Stimulated activated CD4-positive, alpha-beta T cell treated with anti-CD3 and anti-CD28 coated beads, Interleukin-4, amount 100 ng/mL, for 24 hours (primary cell): ENCODE measurements at regions not wholly inside any gene's neighbourhood (a gene's known extent, or its start where the extent isn't known, plus 50 kb on each side); places are given as distances from the start of the nearest gene placed in this dataset.
"Not testable (repeated sequence)": the region's sequence is repeated elsewhere in the genome, so short reads cannot be mapped to it uniquely, and the experiment has no call there.

Experiments used
- DNase-seq: peaks from one replicate; pipeline ENCODE4 v3.0.0-alpha.2; 2020

DNA sequence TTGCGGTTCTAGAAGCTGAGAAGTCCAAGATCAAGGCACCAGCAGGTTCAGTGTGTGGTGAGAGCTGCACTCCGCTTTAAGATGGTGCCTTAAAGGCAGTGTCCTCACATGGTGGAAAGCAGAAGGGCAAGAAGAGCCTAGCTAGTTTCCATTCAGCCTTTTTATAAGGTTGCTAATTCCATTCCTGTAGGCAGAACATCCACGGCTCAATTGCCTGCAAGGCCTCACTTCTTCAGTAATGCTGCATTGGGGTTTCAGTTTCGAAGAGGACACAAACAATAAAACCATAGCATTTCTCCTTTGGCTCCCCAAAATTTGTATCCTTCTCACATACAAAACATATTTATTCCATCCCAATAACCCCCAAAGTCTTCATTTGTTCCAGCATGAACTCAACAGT, 109.5 kb upstream of the KCND2 start:
- DNase-seq, result no peak

GRCh38 chr7:120165227-120165626, 107.7 kb upstream of the KCND2 start:
- no peak for DNase-seq

- DNase-seq, result no peak
Observed at GRCh38 chr7:120168066-120168465, 104.9 kb upstream of the KCND2 start.

DNA sequence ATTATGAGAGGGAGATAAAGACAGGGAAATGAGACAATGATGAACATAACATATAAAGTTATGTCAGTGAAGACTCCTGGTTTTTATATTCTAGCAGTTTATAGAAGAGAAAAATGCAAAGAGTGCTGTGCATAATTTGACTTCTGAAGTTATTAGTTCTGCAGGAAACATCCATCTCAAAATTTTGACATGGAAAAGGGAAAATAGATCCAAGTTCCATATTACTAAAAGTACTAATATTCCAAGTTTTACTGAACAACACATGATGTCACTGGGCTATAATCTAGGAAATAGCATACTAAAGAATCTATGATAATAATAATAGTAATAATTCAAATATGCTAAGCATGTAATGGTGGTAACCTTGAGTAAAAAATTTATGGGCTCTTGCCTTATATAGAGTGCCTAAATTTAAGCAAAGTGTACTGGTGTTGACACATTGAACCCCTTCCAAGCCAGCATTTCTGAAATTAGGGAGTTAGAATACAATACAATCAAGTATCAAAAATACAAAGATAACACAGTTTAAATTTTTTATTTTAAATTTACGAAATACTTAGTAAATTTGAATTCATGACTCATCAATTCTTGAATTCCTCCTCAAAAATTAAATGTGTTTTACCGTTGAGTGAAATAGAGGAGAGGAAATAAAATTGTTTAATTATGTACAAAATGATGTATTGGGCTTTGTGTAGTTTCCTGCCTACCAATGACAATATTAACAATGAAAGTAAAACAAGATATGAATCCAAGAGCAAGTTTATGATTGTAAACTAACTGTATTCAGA, 102.8 kb upstream of the KCND2 start:
- DNase-seq, result no peak

DNA sequence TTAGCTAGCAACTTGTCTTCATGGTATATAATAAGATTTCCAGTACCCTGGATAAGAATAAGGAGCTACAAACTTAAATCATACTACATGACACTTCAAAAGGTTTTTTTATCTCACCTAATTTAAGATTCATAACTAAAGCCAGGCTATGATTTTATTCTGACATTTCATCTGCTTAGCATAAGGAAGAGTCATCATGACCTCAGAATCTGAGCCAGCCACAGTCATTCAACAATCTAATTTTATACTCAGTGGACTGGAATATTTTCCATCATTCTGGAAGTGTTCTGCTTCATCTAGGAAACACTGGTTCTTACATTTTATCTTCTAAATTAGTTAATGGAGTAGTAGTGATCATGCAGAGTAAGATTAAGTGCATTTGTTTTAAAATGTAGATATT, 102.1 kb upstream of the KCND2 start:
- no peak for DNase-seq

DNA sequence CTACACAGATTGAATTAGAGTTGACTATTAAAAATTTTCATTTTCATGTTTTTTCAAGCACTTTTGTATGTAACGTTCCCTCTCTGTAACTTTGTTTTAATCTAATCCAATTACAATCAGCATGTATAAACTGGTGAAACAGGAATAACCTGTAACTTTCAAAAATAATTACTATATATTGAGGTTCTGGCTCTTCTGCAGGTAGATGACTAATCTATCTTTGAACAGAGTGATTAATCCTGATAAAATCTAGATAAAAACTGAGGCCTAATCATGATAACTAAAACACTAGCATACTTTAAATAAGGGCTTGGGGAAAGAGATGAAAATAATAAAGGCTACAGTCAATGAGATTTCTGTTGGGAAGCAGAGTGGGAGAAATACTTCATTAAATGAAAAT, 101.6 kb upstream of the KCND2 start:
- no peak for DNase-seq

DNA sequence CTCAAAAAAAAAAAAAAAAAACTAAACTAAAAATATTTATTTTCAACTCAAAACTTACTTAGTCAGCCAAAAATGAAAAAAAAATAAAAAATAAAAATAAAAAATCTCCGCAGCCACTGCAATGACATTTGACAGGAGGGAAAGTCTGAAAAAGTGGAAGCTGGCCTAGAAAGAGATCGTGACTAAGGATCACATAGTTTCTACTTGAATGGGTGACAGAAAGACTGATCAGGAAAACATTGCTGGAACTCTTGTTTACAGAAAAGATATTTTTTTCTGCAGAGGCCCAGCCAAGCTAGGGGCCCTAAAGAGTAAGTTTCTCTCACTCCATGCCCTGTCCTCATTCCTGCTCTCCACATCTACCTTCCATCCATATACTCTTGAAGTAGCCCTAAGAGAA, 92.8 kb upstream of the KCND2 start:
- no peak for DNase-seq

DNA sequence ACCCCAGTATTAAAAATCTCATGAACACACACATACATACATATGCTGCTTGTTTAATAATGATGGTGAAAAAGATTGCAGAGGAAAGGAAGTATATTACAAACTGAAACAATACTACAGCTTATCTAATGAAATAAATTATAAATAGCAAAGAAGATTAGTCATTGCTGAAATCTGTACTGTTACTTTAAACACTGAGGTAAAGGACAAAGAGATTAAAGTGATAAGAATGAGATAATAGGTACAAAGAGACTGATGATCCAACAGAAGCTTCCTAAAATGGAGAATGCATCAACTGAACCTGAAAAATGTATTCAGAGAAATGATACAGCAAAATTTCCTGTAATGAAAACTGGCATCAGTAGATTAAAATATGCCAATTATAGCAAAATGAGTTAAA, 91.5 kb upstream of the KCND2 start:
- DNase-seq, result no peak

- DNase-seq, result no peak
Observed at GRCh38 chr7:120184866-120185265, 88.1 kb upstream of the KCND2 start.

- no peak for DNase-seq
Observed at GRCh38 chr7:120185940-120186682, 86.9 kb upstream of the KCND2 start.

GRCh38 chr7:120186688-120187087, 86.3 kb upstream of the KCND2 start:
- DNase-seq, result no peak

GRCh38 chr7:120189623-120190022, 83.4 kb upstream of the KCND2 start:
- no peak for DNase-seq

- DNase-seq, result no peak
Observed at GRCh38 chr7:120190109-120190508, 82.9 kb upstream of the KCND2 start.

- no peak for DNase-seq
Observed at GRCh38 chr7:120190566-120190965, 82.4 kb upstream of the KCND2 start.

DNA sequence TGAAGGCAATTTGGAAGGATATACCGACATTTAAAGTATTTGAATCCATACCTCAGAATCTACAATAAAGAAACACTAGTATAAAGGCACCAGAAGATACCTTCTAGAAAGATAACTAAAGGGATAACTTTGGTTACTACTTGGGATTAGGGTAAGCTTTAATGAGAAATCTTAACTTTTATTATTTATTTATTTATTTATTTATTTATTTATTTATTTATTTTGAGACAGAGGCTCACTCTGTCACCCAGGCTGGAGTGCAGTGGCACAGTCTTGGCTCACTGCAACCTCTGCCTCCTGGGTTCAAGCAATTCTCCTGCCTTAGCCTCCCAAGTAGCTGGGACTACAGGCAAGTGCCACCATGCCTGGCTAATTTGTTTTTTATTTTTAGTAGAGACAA, 81.6 kb upstream of the KCND2 start:
- not testable (repeated sequence) for DNase-seq

DNA sequence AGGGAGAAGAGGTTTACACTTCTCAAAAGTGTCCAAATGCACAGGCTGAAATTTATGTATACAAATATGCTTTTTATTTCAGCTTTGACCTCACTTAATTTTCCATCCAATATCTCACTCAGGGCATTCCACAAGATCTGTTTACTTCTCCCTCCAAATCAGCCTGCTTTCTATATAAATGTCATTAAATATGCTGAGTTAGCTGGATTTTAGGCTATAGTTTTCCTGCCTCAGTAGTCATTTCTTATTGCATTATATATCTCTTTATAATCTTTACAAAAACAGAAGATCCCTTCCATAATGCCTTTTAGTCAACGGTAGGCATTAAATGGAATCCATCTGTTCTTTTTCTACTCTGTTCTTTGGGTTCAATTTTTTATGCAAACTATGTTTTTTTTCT, 71.7 kb upstream of the KCND2 start:
- no peak for DNase-seq

DNA sequence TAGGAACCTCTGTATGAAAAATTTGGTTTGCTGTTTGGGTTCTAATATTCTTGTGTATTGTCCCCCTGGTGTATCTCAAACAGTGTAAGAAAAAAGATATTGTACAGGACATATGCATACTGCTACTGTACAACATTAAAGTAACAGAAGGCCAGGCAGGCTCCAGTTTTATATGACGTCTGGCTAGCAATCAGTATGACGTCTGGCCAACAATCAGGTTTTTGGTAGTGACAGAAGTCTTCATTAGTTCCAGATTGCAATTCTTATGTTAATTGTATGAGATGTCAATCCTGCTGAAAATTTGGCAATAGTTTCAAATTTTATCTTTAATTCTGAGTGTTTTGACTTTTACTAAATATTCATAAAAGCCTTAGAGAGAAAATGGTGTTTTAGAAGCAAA, 67.9 kb upstream of the KCND2 start:
- DNase-seq, result no peak

- DNase-seq, result no peak
Observed at GRCh38 chr7:120207037-120207436, 65.9 kb upstream of the KCND2 start.

DNA sequence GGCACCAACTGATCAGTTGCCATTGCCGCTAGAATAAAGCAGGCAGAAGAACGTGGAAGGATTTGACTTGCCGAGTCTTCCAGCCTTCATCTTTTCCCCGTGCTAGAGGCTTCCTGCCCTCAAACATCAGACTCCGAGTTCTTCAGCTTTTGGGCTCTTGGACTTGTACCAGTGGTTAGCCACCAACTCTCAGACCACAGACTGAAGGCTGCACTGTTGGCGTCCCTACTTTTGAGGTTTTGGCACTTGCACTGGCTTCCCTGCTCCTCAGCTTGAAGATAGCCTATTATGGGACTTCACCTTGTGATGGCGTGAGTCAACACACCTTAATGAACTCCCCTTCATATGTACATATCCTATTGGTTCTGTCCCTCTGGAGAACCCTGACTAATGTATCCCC, 57.3 kb upstream of the KCND2 start:
- no peak for DNase-seq

DNA sequence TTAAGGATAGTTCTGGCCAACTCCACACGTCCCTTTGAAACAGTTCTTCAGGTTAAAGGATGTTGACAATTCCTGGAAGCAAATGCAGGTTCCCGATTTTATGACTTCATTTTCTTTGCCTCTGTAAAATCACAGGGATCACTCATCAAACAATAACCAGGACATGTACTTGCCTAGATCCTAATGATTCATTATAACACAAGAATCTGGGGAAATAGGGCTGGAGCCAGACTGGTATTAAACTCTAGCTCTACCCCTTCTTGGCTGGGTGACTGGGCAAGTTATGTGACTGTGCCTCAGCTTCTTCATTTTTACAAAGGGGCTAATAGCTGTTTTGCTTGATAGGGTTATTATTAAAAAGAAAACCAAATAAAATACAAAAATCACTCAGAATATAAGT, 56.0 kb upstream of the KCND2 start:
- DNase-seq, result no peak

DNA sequence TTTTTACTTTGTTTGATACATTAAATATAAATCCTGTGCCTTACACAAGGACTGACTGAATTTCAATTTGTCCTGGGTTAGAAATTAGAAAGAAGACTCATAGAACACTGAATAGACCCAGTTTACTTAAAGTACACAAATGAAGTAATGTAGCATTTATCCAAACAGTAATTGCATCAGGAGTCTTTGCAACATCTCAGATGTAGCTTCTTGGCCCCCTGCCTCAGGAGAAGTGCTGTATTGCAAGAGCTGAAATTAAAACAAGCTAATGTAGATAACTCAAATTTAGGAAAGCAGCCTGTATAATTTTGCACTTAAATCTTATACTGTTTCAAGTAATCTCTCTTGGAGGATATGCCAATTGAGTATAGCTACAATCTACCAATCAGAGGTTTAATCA, 54.3 kb upstream of the KCND2 start:
- no peak for DNase-seq

- DNase-seq, result no peak
Observed at GRCh38 chr7:120221666-120222065, 51.3 kb upstream of the KCND2 start.
